ENCODE measurements at regions not wholly inside any gene's neighbourhood (a gene's known extent, or its start where the extent isn't known, plus 50 kb on each side); places are given as distances from the start of the nearest gene placed in this dataset.

DNA sequence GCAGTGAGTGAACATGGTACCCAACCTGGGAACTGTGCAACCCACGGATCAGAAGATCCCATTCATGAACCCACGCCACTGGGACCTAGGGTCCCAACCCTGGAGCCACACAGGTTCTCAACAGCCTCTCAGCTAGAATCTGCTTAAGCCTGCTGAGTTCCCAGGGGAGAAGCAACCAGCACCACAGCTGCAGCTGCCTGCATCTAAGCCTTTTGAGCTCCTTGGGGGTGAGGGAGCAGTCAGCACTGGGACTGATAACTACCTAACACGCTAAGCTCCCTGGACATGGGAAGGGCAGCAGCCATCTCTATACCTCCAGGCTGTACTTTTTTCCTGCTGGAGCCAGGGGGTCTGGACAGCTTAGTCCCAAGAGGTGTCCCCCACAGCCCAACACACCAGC lies 179.3 kb downstream of the IL15 start:
- TF ChIP-seq GATA3 (IDR thresholded peaks at IDR 0.05; ENCODE audit: low read depth, low read length) (no peak), GATA2 (IDR thresholded peaks at IDR 0.05; ENCODE audit: low read depth, low read length) (no peak)

DNA sequence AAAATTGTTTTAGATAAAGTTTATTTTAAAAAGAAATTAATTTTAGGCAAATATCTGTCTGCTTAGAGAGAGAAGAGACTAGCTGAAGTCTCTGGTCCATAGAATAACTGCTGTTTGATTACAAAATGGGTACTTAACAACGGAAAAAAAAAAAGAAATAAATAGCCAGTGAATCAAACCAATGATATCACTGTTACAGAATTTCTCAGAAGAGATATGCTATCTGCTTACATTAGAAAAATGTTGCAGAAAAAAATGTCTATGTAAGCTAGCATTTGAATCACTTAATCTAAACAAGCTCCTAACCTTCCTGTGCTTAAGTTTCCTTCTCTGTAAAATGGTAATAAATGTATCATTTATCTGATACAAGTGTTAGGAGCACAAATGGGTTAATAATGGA lies 189.9 kb downstream of the IL15 start:
- TF ChIP-seq GATA3 (IDR thresholded peaks at IDR 0.05; ENCODE audit: low read depth, low read length) (no peak), GATA2 (IDR thresholded peaks at IDR 0.05; ENCODE audit: low read depth, low read length) (no peak)

DNA sequence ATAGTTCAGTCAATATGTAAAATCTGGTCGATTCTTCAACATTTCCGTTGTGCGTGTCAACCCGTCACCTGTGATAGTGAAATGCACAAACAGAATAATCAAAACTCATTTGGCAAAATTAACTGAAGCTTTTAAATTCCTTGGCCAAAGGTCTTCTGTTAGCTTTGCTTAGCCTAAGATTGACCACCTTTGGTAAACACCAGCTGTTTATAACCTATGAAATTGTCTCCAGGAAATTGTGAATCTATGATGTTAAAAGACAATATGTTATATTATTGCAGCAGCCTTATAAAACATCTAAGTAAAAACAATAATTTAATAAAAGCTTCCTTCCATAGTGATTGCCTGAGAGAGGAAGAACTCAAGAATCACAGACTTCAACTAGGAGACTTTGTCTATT lies 196.8 kb downstream of the IL15 start:
- TF ChIP-seq GATA2 (IDR thresholded peaks at IDR 0.05; ENCODE audit: low read depth, low read length) (no peak), GATA3 (IDR thresholded peaks at IDR 0.05; ENCODE audit: low read depth, low read length) (no peak)

DNA sequence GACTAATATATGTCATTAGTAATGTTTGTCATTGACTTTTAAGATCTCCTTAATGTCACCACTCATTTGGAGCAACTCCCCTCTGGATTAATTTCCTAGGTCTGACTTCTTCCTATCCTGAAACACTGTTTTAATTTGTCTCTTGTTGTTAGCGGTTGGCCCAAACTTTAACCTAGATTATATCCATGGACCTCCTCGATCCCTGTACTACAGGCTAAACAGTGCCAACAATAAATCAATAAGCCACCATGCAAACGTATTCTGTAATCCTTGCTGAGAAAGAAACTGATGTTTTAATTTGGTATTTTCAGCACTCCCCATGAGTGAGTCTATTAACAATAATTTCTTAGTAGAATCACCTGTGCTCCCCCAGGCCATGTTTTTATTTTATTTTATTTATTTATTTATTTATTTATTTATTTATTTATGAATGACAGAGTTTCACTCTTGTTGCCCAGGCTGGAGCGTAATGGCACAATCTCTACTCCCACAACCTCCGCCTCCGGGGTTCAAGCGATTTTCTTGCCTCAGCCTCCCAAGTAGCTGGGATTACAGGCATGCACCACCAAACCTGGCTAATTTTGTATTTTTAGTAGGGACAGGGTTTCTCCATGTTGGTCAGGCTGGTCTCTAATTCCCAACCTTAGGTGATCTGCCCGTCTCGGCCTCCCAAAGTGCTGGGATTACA lies 204.1 kb downstream of the IL15 start:
- TF ChIP-seq GATA2 (IDR thresholded peaks at IDR 0.05; ENCODE audit: low read depth, low read length), result no peak
- no peak for TF ChIP-seq GATA3 (IDR thresholded peaks at IDR 0.05; ENCODE audit: low read depth, low read length)

DNA sequence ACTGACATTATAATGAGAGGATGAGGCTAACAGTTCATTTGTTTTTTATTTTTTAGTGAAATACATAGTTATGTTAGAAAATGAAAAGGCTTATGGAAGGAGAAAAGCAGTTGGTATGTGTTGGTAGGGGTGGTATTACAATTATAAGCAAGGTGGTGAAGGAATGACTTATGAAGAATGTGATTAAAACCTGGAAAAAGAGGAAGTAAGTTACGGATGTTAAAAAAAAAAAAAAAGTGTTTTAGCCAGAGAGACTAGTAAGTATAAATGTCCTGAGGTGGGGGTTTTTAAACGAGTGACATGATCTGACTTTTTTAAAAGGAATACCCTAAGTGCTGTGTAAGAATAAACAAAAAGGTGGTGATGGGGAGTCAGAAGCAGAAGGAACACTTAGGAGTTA lies 206.8 kb downstream of the IL15 start:
- no peak for TF ChIP-seq GATA2 (IDR thresholded peaks at IDR 0.05; ENCODE audit: low read depth, low read length)
- no peak for TF ChIP-seq GATA3 (IDR thresholded peaks at IDR 0.05; ENCODE audit: low read depth, low read length)

DNA sequence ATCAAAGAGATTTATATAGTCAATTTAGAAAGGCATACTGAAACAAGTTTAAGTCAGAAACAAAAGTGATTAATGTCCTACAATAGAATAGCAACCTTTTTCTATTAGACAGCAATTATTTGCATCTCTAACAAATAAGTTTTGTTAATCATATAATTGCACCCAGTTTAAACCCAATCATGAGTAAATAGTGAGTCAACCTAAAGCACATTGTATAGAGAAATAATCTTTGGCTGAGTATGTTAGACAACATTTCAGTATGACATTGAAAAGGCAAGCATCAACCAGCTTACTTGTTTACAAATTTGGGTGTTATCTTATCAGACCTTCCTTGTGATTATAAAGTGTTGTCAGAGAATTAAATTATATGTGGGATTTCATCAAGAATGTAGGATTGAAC lies 209.5 kb downstream of the IL15 start:
- TF ChIP-seq GATA3 (IDR thresholded peaks at IDR 0.05; ENCODE audit: low read depth, low read length), result no peak
- TF ChIP-seq GATA2 (IDR thresholded peaks at IDR 0.05; ENCODE audit: low read depth, low read length), result no peak

DNA sequence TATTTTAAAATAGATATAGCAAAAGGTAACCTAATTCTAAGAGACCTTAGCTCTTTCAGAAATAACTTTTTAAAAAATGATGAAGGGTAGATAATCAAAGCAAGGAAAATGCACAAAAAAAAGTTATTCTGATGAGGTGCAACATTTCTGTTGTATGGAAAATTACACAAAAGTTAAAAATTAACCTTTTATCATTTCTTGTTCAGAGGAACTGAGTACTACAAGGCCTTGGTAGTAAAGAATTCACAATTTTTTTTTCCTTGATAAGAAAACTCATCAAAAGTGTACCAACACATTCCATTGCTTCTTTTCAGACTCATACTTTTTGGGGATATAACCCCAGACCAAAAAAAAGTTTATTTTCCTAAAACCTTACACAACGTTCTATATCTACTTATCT lies 213.0 kb downstream of the IL15 start:
- TF ChIP-seq GATA3 (IDR thresholded peaks at IDR 0.05; ENCODE audit: low read depth, low read length), result no peak
- TF ChIP-seq GATA2 (IDR thresholded peaks at IDR 0.05; ENCODE audit: low read depth, low read length), result no peak

- TF ChIP-seq GATA3 (IDR thresholded peaks at IDR 0.05; ENCODE audit: low read depth, low read length) (no peak), GATA2 (IDR thresholded peaks at IDR 0.05; ENCODE audit: low read depth, low read length) (no peak)
These were observed 213.4 kb downstream of the IL15 start for GRCh38 chr4:141849778-141850177.

GRCh38 chr4:141851246-141851891 lies 215.0 kb downstream of the IL15 start:
- no peak for TF ChIP-seq GATA2 (IDR thresholded peaks at IDR 0.05; ENCODE audit: low read depth, low read length)
- no peak for TF ChIP-seq GATA3 (IDR thresholded peaks at IDR 0.05; ENCODE audit: low read depth, low read length)

GRCh38 chr4:141853091-141853764 lies 216.8 kb downstream of the IL15 start:
- TF ChIP-seq GATA2 (IDR thresholded peaks at IDR 0.05; ENCODE audit: low read depth, low read length) (no peak), GATA3 (IDR thresholded peaks at IDR 0.05; ENCODE audit: low read depth, low read length) (no peak)

DNA sequence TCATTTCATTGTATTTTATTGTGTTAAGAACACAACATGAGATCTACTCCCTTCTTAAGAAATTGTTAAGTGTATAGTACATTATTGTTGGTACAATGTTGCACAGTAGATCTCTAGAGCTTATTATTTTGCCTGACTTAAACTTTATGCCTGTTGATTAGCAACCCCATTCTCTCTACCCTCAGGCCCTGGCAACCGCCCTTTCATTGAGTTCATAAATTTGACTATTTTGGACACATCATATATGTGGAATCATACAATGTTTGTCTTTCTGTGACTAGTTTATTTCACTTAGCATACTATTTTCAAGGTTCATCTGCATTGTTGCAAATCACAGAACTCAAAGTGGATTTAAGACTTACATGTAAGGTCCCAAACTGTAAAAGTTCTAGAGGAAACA lies 222.1 kb downstream of the IL15 start:
- TF ChIP-seq GATA3 (IDR thresholded peaks at IDR 0.05; ENCODE audit: low read depth, low read length), result no peak

- TF ChIP-seq GATA3 (IDR thresholded peaks at IDR 0.05; ENCODE audit: low read depth, low read length), result no peak
- TF ChIP-seq GATA2 (IDR thresholded peaks at IDR 0.05; ENCODE audit: low read depth, low read length), result no peak
These were observed 224.6 kb downstream of the IL15 start for GRCh38 chr4:141860974-141861373.

DNA sequence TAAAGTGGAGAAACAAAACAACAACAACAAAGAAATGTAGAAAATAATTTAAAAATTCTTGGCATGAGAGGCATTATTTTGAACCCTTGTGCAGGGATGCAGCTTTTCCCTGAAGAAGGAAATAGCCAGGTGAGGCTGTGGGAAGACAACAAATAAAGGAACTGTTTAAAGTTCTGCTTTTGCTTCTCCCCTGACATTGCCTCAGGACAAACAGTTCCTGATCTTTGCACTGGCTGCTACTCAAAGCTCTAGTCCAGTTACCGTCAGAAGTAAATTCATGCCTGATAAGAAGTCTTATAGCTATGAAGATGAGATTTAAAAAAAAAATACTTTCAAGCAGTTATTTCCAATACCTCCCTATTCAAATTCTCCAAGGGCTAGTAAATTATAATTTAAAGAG lies 233.8 kb downstream of the IL15 start:
- no peak for TF ChIP-seq GATA2 (IDR thresholded peaks at IDR 0.05; ENCODE audit: low read depth, low read length)
- TF ChIP-seq GATA3 (IDR thresholded peaks at IDR 0.05; ENCODE audit: low read depth, low read length), result no peak

DNA sequence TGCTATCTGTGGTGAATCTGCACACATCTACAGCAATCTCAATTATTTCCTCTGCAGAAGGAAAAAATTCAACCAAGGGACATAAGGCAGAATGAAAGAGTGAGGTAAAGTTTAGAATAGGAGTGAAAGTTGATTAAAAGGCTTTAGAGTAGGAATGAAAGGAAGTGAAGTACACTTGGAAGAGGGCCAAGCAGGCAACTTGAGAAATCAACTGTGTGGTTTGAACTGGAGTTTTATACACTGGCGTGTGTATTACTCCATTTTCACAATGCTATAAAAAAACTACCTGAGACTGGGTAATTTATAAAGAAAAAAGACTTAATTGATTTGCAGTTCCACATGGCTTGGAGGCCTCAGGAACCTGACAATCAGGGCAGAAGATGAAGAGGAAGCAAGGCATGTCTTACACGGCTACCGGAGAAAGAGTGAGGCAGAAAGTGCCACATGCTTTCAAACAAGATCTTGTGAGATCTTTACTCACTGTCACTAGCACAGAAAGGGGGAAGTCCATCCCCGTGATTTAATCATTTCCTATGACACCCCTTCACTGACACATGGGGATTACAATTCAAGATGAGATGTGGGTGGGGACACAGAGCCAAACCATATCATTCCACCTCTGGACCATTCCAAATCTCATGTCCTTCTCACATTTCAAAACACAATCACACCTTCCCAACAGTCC lies 234.8 kb downstream of the IL15 start:
- no peak for TF ChIP-seq GATA2 (IDR thresholded peaks at IDR 0.05; ENCODE audit: low read depth, low read length)
- no peak for TF ChIP-seq GATA3 (IDR thresholded peaks at IDR 0.05; ENCODE audit: low read depth, low read length)

Data from SH-SY5Y (cell line).